Upper lobe of left lung (tissue), 4 donors: ENCODE measurements at regions not wholly inside any gene's neighbourhood (a gene's known extent, or its start where the extent isn't known, plus 50 kb on each side); places are given as distances from the start of the nearest gene placed in this dataset.

Experiments
- POLR2A ChIP-seq, 4 donors: fragments of 450-650 bp; IDR thresholded peaks; one replicate each; pipeline ENCODE4 v1.5.1; 2016 to 2017; ENCODE audit warnings: antibody characterized with exemption in 4 of 4, mild to moderate bottlenecking in 2 of 4
- POLR2AphosphoS5 ChIP-seq, 2 donors: sonication (generic); formaldehyde crosslinking; IDR thresholded peaks; one replicate each; pipeline ENCODE4 v1.5.1; 2017; ENCODE audit warnings: antibody characterized with exemption in 2 of 2
- TF ChIP-seq, protein P1 (sequence below), 6 experiments: fragments of 450-650 bp in 4 of 6; fragments of 200-600 bp in 2 of 6; sonication (generic) in 2 of 6; IDR thresholded peaks; one replicate each; pipeline ENCODE4 v1.5.1; 2016 to 2019; ENCODE audit warnings: antibody characterized with exemption in 6 of 6

DNA sequence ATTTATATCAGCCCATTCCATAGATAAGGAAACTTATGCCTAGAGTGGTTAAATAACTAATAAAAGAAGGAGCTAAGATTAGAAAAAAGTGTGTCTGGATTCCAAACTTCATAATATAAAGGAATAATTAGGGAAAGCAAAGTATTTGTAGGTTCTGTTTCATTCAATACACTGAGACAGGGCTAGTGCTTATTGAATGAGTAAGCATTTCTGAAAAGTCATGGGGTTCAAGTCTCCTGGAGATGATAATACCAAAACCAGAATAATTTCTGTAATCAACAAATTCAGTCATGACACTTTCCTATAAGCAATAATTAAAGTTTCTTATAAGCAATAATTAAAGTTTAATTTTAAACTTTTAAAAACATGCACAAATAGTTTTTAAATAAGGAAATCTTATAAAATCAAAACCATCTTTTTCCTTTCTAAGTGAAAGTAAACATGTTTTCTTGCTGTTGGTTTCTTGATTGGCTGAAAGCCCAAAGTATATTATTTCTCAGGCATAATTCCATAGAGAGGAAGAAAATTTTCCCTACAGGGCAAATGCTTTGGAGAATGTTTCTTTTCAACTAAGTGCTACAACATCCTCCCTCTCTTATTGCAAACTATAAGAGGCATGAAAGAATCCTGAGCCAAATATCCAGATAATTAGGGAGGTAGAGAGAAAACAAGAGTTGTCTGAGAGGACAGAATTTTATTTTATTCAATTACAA lies 510.2 kb downstream of the PRELID2 start:
- TF ChIP-seq, protein P1, sequence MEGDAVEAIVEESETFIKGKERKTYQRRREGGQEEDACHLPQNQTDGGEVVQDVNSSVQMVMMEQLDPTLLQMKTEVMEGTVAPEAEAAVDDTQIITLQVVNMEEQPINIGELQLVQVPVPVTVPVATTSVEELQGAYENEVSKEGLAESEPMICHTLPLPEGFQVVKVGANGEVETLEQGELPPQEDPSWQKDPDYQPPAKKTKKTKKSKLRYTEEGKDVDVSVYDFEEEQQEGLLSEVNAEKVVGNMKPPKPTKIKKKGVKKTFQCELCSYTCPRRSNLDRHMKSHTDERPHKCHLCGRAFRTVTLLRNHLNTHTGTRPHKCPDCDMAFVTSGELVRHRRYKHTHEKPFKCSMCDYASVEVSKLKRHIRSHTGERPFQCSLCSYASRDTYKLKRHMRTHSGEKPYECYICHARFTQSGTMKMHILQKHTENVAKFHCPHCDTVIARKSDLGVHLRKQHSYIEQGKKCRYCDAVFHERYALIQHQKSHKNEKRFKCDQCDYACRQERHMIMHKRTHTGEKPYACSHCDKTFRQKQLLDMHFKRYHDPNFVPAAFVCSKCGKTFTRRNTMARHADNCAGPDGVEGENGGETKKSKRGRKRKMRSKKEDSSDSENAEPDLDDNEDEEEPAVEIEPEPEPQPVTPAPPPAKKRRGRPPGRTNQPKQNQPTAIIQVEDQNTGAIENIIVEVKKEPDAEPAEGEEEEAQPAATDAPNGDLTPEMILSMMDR (IDR thresholded peaks at IDR 0.05), result no peak
- TF ChIP-seq POLR2A (IDR thresholded peaks at IDR 0.05) (no peak), POLR2AphosphoS5 (IDR thresholded peaks at IDR 0.05) (no peak)
